ENCODE measurements at regions not wholly inside any gene's neighbourhood (a gene's known extent, or its start where the extent isn't known, plus 50 kb on each side); places are given as distances from the start of the nearest gene placed in this dataset.
A peak's percentile ranks its signal among the peaks of the same experiment; 100 is the strongest.
"Not testable (repeated sequence)": the region's sequence is repeated elsewhere in the genome, so short reads cannot be mapped to it uniquely, and the experiment has no call there.

GRCh38 chr6:164085091-164086075, 670.9 kb downstream of the QKI start:
- peak; percentile 35 to 52 for DNase-seq (ENCODE audit: low read depth in 2 of 2)

- no peak for DNase-seq (ENCODE audit: low read depth in 2 of 2)
Measured at GRCh38 chr6:164079275-164079600, 664.7 kb downstream of the QKI start.

GRCh38 chr6:164078532-164079274, 664.2 kb downstream of the QKI start:
- no peak for DNase-seq (ENCODE audit: low read depth in 2 of 2)

GRCh38 chr6:164076818-164077532, 662.5 kb downstream of the QKI start:
- DNase-seq (ENCODE audit: low read depth in 2 of 2): not testable (repeated sequence)

- DNase-seq (ENCODE audit: low read depth in 2 of 2): peak in 1 of 2 donors; percentile 28
Measured at GRCh38 chr6:164075981-164076615, 661.6 kb downstream of the QKI start.

- DNase-seq (ENCODE audit: low read depth in 2 of 2): no peak
Measured at GRCh38 chr6:164072240-164072666, 657.7 kb downstream of the QKI start.

- peak; percentile 72 to 98 for DNase-seq (ENCODE audit: low read depth in 2 of 2)
Measured at GRCh38 chr6:164069350-164069990, 655.0 kb downstream of the QKI start.

GRCh38 chr6:164068527-164068926, 654.0 kb downstream of the QKI start:
- peak in 1 of 2 donors; percentile 64 for DNase-seq (ENCODE audit: low read depth in 2 of 2)

GRCh38 chr6:164066766-164067165, 652.2 kb downstream of the QKI start:
- DNase-seq (ENCODE audit: low read depth in 2 of 2): no peak

- DNase-seq (ENCODE audit: low read depth in 2 of 2): no peak
Measured at GRCh38 chr6:164066335-164066734, 651.8 kb downstream of the QKI start.

- DNase-seq (ENCODE audit: low read depth in 2 of 2): no peak
Measured at GRCh38 chr6:164063346-164063745, 648.8 kb downstream of the QKI start.

GRCh38 chr6:164062872-164063271, 648.4 kb downstream of the QKI start:
- DNase-seq (ENCODE audit: low read depth in 2 of 2): no peak

- DNase-seq (ENCODE audit: low read depth in 2 of 2): peak in 1 of 2 donors; percentile 59
Measured at GRCh38 chr6:164057876-164058275, 643.4 kb downstream of the QKI start.

GRCh38 chr6:164051427-164051826, 636.9 kb downstream of the QKI start:
- no peak for DNase-seq (ENCODE audit: low read depth in 2 of 2)

- DNase-seq (ENCODE audit: low read depth in 2 of 2): no peak
Measured at GRCh38 chr6:164049517-164049988, 635.0 kb downstream of the QKI start.

- no peak for DNase-seq (ENCODE audit: low read depth in 2 of 2)
Measured at GRCh38 chr6:164048840-164049516, 634.5 kb downstream of the QKI start.

- peak in 1 of 2 donors; percentile 14 for DNase-seq (ENCODE audit: low read depth in 2 of 2)
Measured at GRCh38 chr6:164045082-164045481, 630.6 kb downstream of the QKI start.

GRCh38 chr6:164043656-164044055, 629.1 kb downstream of the QKI start:
- not testable (repeated sequence) for DNase-seq (ENCODE audit: low read depth in 2 of 2)

GRCh38 chr6:164042212-164042611, 627.7 kb downstream of the QKI start:
- DNase-seq (ENCODE audit: low read depth in 2 of 2): peak in 1 of 2 donors; percentile 75

GRCh38 chr6:164040994-164041393, 626.5 kb downstream of the QKI start:
- DNase-seq (ENCODE audit: low read depth in 2 of 2): no peak
